KMS-11 (cell line): ENCODE measurements at regions not wholly inside any gene's neighbourhood (a gene's known extent, or its start where the extent isn't known, plus 50 kb on each side); places are given as distances from the start of the nearest gene placed in this dataset.

Experiments
- H2AFZ ChIP-seq: fragments of 200-600 bp; sonication (generic); 2 replicates; pipeline ENCODE4 v1.6.1; 2016; ENCODE audit warnings: antibody characterized with exemption, mixed run types, low read depth
- H3K27ac ChIP-seq: fragments of 200-600 bp; sonication (generic); 2 replicates; pipeline ENCODE4 v1.6.1; 2016; ENCODE audit warnings: mild to moderate bottlenecking, mixed run types
- H3K27me3 ChIP-seq: fragments of 200-600 bp; sonication (generic); 2 replicates; pipeline ENCODE4 v1.6.1; 2017; ENCODE audit warnings: mild to moderate bottlenecking, low read depth, mixed run types, moderate library complexity; ENCODE audit not compliant: insufficient read depth
- H3K36me3 ChIP-seq: fragments of 200-600 bp; sonication (generic); 2 replicates; pipeline ENCODE4 v1.6.1; 2017; ENCODE audit warnings: mild to moderate bottlenecking, mixed run types; ENCODE audit not compliant: insufficient read depth
- H3K4me1 ChIP-seq: fragments of 200-600 bp; sonication (generic); 2 replicates; pipeline ENCODE4 v1.6.1; 2016; ENCODE audit warnings: mild to moderate bottlenecking, low read depth, mixed run types; ENCODE audit not compliant: poor library complexity, severe bottlenecking
- H3K4me2 ChIP-seq: fragments of 200-600 bp; sonication (generic); 2 replicates; pipeline ENCODE4 v1.7.0; 2016; ENCODE audit warnings: mild to moderate bottlenecking, mixed run types
- H3K4me3 ChIP-seq: fragments of 200-600 bp; sonication (generic); IDR thresholded peaks from 2 replicates; pipeline ENCODE4 v1.6.1; 2017; ENCODE audit warnings: low read depth, low read length, mixed read lengths; ENCODE audit not compliant: insufficient read depth
- H3K79me2 ChIP-seq: fragments of 200-600 bp; sonication (generic); 2 replicates; pipeline ENCODE4 v1.6.1; 2016; ENCODE audit warnings: low read depth, mixed run types; ENCODE audit not compliant: insufficient read depth
- H3K9ac ChIP-seq: fragments of 200-600 bp; sonication (generic); 2 replicates; pipeline ENCODE4 v1.6.1; 2016; ENCODE audit warnings: mild to moderate bottlenecking, mixed run types
- H4K20me1 ChIP-seq: fragments of 200-600 bp; sonication (generic); 2 replicates; pipeline ENCODE4 v1.6.1; 2016; ENCODE audit warnings: mild to moderate bottlenecking, mixed run types; ENCODE audit not compliant: insufficient read depth
- TF ChIP-seq, protein P1 (sequence below): fragments of 200-600 bp; sonication (generic); conservative IDR thresholded peaks from 2 replicates; pipeline ENCODE4 v1.6.1; 2017; ENCODE audit warnings: low read depth, mild to moderate bottlenecking, antibody characterized with exemption, low read length, moderate library complexity, mixed read lengths

DNA sequence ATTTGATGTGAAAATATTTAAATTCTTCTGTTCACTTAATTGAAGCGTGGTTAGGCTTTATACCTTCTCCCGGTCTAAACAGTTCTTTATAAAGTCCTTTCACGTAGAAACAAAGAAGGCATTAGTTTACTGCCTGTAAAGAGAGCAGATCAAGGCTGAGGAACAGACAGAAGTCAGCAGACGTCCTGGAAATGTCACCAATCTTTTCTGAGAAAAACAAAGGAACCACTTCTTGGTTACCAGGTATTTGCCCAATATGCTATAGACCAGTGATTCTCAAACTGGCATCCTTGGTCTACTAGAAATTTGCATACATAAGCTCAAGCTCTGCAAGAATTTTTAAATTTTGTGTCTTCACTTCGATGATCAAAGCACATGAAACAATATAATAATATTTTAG lies 89.2 kb upstream of the STK17B start:
- no peaks in the 10 kb centered on the region for H4K20me1 ChIP-seq

DNA sequence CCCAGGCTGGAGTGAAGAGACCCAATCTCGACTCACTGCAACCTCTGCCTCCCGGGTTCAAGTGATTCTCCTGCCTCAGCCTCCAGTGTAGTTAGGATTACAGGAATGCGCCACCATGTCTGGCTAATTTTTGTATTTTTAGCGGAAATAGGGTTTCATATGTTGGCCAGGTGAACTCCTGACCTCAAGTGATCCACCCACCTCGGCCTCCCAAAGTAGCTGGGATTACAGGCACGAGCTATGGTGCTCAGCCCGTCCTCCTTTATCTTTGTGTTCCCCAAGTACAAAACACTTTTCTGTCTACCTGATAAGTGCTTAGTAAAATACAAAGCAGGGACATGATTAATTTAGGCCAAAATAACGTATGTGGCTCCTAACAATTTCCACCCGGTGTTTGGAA lies 91.2 kb upstream of the STK17B start:
- H3K9ac ChIP-seq = peak overlapping the region; percentile 47
- TF ChIP-seq, protein P1, sequence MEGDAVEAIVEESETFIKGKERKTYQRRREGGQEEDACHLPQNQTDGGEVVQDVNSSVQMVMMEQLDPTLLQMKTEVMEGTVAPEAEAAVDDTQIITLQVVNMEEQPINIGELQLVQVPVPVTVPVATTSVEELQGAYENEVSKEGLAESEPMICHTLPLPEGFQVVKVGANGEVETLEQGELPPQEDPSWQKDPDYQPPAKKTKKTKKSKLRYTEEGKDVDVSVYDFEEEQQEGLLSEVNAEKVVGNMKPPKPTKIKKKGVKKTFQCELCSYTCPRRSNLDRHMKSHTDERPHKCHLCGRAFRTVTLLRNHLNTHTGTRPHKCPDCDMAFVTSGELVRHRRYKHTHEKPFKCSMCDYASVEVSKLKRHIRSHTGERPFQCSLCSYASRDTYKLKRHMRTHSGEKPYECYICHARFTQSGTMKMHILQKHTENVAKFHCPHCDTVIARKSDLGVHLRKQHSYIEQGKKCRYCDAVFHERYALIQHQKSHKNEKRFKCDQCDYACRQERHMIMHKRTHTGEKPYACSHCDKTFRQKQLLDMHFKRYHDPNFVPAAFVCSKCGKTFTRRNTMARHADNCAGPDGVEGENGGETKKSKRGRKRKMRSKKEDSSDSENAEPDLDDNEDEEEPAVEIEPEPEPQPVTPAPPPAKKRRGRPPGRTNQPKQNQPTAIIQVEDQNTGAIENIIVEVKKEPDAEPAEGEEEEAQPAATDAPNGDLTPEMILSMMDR = no peak
- no peaks in the 10 kb centered on the region for H3K27me3 ChIP-seq
- H3K27ac ChIP-seq = peak overlapping the region; percentile 87
- no peaks in the 10 kb centered on the region for H3K79me2 ChIP-seq
- peak overlapping the region; percentile 47 for H2AFZ ChIP-seq
- no peak overlapping the region for H3K4me3 ChIP-seq
- H4K20me1 ChIP-seq = no peaks in the 10 kb centered on the region
- H3K36me3 ChIP-seq = no peaks in the 10 kb centered on the region
- H3K4me1 ChIP-seq = peaks cover 54% of the 10 kb centered on the region
- H3K4me2 ChIP-seq = peak overlapping the region; percentile 81

More for the DNA sequence above, 89.2 kb upstream of the STK17B start:
- Histone ChIP-seq H3K27me3 (no peaks in the 10 kb centered on the region), H3K79me2 (no peaks in the 10 kb centered on the region), H3K4me3 (no peak overlapping the region), H3K27ac (no peak overlapping the region), H3K36me3 (no peaks in the 10 kb centered on the region), H3K4me2 (no peak overlapping the region), H3K9ac (no peak overlapping the region), H3K4me1 (peaks cover 39% of the 10 kb centered on the region), H2AFZ (no peak overlapping the region)
- TF ChIP-seq, protein P1 = no peak

DNA sequence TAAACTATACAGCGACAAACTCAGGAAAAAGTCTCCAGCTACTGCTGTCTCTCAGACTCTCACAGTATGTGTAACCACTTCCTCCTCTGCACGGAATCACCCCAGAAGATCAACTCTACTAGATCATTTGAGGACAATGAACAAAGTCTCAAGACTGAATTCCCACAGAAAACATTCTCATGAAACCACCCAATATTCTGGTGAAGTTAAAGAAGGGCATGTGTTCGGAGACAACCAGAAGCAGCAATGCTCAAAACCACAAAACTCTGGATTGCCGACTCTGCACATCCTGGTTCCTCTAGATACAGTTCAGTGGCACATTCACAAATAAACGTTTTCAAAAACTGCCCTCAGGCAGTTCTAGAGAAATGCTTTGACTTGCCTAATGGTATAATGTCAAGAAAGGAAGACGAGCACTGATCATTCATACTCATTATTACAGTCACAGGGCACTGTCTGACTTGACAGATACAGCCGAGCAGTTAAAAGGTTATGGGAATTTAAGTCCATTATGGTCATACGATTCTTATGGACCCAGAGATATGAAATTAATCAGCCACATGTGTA lies 91.9 kb upstream of the STK17B start:
- no peak overlapping the region for H3K4me3 ChIP-seq

DNA sequence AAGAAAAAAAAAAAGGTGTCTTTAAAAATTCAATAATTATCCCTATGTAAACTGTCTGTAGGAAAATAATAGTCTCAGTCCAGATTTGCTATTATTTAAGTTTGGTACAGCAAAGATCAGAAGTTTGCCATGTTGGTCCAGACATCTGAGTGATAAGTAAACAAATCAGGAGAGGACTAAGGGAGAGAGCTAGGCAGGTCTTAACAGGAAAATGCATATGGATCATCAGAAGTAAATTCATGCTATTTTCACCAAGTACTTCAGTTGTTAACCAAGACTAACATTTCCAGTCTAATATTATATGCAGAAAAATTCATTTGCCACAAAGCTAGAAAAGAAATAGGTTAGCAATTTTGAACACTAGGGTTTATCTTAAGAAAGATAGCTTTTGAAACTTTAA lies 95.0 kb upstream of the STK17B start:
- Histone ChIP-seq H4K20me1 (no peaks in the 10 kb centered on the region), H2AFZ (no peak overlapping the region), H3K79me2 (no peaks in the 10 kb centered on the region), H3K4me3 (no peak overlapping the region), H3K4me1 (peaks cover 79% of the 10 kb centered on the region), H3K27me3 (no peaks in the 10 kb centered on the region), H3K27ac (no peak overlapping the region), H3K36me3 (no peaks in the 10 kb centered on the region), H3K4me2 (no peak overlapping the region), H3K9ac (no peak overlapping the region)
- TF ChIP-seq, protein P1 = no peak

More for the DNA sequence above, 91.9 kb upstream of the STK17B start:
- Histone ChIP-seq H2AFZ (peak overlapping the region; percentile 47), H4K20me1 (no peaks in the 10 kb centered on the region), H3K79me2 (no peaks in the 10 kb centered on the region), H3K27me3 (no peaks in the 10 kb centered on the region), H3K36me3 (no peaks in the 10 kb centered on the region), H3K27ac (peak overlapping the region; percentile 87), H3K9ac (peak overlapping the region; percentile 47), H3K4me1 (peaks cover 60% of the 10 kb centered on the region), H3K4me2 (peak overlapping the region; percentile 81)
- TF ChIP-seq, protein P1 = no peak
